DOHH2 (cell line): ENCODE measurements at regions not wholly inside any gene's neighbourhood (a gene's known extent, or its start where the extent isn't known, plus 50 kb on each side); places are given as distances from the start of the nearest gene placed in this dataset.

ENCODE experiments used
- EZH2phosphoT487 ChIP-seq: fragments of 200-600 bp; sonication (generic); IDR thresholded peaks from 2 replicates; pipeline ENCODE4 v1.6.1; 2017; ENCODE audit warnings: borderline replicate concordance, mild to moderate bottlenecking, antibody characterized with exemption, low read length, moderate library complexity, mixed read lengths
- TF ChIP-seq, protein P1 (sequence below): fragments of 200-600 bp; sonication (generic); IDR thresholded peaks from one replicate; pipeline ENCODE4 v1.5.1; 2014; ENCODE audit warnings: antibody characterized with exemption, mild to moderate bottlenecking, low read depth, low read length; ENCODE audit not compliant: poor library complexity, severe bottlenecking

DNA sequence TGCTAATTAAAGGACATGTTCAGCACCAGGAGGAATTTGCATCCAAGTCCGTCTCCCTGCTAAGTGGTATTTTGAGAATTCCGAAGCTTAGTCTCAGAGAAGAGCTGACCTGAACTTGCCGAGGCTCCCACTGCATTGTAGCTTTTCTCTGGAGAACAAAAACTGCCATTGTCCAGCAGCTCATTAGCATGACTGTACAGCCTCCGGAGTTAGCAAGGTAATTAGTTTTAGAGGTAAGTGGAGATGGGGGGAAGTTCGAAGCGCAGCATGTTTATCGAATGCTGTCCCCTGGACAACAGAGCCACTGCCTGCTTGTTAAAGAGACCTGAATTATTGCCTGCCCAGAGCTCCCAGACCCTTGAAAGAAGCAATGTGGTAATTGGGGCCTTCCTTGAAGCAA lies 160.3 kb upstream of the PELI2 start:
- TF ChIP-seq, protein P1, sequence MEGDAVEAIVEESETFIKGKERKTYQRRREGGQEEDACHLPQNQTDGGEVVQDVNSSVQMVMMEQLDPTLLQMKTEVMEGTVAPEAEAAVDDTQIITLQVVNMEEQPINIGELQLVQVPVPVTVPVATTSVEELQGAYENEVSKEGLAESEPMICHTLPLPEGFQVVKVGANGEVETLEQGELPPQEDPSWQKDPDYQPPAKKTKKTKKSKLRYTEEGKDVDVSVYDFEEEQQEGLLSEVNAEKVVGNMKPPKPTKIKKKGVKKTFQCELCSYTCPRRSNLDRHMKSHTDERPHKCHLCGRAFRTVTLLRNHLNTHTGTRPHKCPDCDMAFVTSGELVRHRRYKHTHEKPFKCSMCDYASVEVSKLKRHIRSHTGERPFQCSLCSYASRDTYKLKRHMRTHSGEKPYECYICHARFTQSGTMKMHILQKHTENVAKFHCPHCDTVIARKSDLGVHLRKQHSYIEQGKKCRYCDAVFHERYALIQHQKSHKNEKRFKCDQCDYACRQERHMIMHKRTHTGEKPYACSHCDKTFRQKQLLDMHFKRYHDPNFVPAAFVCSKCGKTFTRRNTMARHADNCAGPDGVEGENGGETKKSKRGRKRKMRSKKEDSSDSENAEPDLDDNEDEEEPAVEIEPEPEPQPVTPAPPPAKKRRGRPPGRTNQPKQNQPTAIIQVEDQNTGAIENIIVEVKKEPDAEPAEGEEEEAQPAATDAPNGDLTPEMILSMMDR: no peak
- TF ChIP-seq EZH2phosphoT487: no peak
